Upper lobe of right lung (tissue), 1 donor: ENCODE measurements at regions not wholly inside any gene's neighbourhood (a gene's known extent, or its start where the extent isn't known, plus 50 kb on each side); places are given as distances from the start of the nearest gene placed in this dataset.

Experiments
- ATAC-seq: fragments of 200-7000 bp; cut with Tn5 transposase; one replicate; pipeline ENCODE4 v1.9.1; 2020; ENCODE audit warnings: mild to moderate bottlenecking, moderate library complexity
- DNase-seq: peaks from one replicate; pipeline ENCODE4 v3.0.0-alpha.2; 2020
- H3K27ac ChIP-seq: fragments of 200-600 bp; one replicate; pipeline ENCODE4 v1.8.0; 2022
- H3K27me3 ChIP-seq: fragments of 200-600 bp; one replicate; pipeline ENCODE4 v1.8.0; 2022; ENCODE audit warnings: mild to moderate bottlenecking
- H3K36me3 ChIP-seq: fragments of 200-600 bp; one replicate; pipeline ENCODE4 v1.8.0; 2022
- H3K4me1 ChIP-seq: fragments of 200-600 bp; one replicate; pipeline ENCODE4 v1.8.0; 2022
- H3K4me3 ChIP-seq: fragments of 200-600 bp; one replicate; pipeline ENCODE4 v1.8.0; 2022; ENCODE audit warnings: mild to moderate bottlenecking
- H3K9me3 ChIP-seq: fragments of 200-600 bp; one replicate; pipeline ENCODE4 v1.8.0; 2022
- intact Hi-C: fragments of 100-400 bp; cut with DNase I; formaldehyde crosslinking; loops from one replicate; pipeline ENCODE4 v1.11.0; 2022
- TF ChIP-seq, protein P1 (sequence below): fragments of 200-600 bp; IDR thresholded peaks from one replicate; pipeline ENCODE4 v1.8.0; 2022; ENCODE audit warnings: antibody characterized with exemption
- donor health status: DM: no; HTN: yes; CAD: no; lungs with severe emphysema.

DNA sequence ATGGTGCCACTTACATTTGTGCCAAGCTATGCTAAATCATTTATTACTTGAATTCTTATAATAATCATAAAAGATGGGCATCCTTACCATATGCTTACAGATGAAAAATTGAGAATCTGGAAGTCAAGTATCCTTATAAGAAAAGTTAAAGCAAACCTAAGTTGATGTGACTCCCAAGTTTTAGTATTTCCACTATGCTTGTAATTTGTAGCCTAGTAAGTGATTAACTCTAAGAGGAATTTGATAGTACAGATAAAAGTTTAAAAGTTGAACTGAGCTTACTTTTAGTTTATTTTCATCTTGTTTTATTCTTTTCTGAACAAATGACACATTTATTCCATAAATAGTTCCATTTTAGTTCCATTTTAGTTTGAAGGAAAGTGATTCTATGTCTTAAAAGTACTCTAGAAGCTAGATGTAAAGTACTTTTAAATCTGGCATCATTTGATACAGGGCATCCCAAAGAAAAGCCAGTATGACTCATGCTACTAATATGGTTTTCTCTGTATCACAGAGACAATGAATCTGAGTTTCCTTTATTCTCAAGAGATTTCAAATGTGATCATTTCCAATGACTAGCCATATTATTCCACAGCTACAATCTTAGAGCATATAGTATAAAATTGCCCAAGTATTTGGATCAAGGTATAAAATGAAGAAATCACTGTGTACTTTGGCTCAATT is 596.0 kb downstream of the SLC16A7 start:
- H3K4me3 ChIP-seq = no peak overlapping the region
- DNase-seq (no peak), ATAC-seq (no peak)
- H3K4me1 ChIP-seq = no peaks in the 10 kb centered on the region
- H3K9me3 ChIP-seq = no peaks in the 10 kb centered on the region
- no peak overlapping the region for H3K27ac ChIP-seq
- H3K27me3 ChIP-seq = no peaks in the 10 kb centered on the region
- TF ChIP-seq, protein P1, sequence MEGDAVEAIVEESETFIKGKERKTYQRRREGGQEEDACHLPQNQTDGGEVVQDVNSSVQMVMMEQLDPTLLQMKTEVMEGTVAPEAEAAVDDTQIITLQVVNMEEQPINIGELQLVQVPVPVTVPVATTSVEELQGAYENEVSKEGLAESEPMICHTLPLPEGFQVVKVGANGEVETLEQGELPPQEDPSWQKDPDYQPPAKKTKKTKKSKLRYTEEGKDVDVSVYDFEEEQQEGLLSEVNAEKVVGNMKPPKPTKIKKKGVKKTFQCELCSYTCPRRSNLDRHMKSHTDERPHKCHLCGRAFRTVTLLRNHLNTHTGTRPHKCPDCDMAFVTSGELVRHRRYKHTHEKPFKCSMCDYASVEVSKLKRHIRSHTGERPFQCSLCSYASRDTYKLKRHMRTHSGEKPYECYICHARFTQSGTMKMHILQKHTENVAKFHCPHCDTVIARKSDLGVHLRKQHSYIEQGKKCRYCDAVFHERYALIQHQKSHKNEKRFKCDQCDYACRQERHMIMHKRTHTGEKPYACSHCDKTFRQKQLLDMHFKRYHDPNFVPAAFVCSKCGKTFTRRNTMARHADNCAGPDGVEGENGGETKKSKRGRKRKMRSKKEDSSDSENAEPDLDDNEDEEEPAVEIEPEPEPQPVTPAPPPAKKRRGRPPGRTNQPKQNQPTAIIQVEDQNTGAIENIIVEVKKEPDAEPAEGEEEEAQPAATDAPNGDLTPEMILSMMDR = no peak
- intact Hi-C loops = no loop called here
- no peaks in the 10 kb centered on the region for H3K36me3 ChIP-seq

DNA sequence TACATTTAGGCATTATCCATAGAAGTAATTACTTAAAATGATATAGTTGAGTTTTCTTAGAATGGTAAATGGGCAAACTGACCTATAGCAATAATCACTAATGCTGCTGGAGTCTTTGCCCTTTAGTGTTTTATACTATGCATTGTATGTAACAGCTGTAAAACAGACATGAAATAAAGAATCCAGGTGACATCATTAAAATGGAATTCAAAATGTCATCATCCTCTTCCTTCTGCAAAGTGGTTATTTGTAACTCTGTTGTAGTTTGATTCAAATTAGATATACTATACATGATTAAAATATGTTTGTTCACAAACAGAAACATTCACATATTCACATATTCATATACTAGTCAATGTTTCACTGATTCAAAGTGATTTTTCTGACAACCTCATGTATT is 598.8 kb downstream of the SLC16A7 start:
- intact Hi-C loops = no loop called here
- H3K4me3 ChIP-seq = no peak overlapping the region
- no peak overlapping the region for H3K27ac ChIP-seq
- no peak for ATAC-seq
- H3K4me1 ChIP-seq = no peaks in the 10 kb centered on the region
- no peaks in the 10 kb centered on the region for H3K36me3 ChIP-seq
- H3K9me3 ChIP-seq = no peaks in the 10 kb centered on the region
- DNase-seq = no peak
- TF ChIP-seq, protein P1 = no peak
- H3K27me3 ChIP-seq = no peaks in the 10 kb centered on the region

DNA sequence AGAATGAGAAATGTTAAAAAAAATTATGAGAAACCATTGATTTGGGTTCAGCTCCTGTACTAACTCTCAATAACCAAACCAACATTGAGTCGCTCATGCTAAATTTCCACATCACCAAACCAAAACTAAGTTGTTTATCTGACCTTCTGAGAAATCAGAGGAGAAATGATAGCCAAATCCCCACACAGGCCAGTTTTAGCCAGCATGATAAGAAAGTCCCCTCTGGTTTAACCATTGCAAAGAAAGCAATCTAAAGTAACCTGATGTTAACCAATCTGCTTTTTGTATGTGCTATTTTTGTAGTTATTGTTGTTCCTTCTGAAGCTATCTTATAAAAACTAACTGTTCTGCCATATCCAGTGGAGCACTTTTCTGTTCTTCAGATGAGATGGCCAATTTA is 599.7 kb downstream of the SLC16A7 start:
- H3K27me3 ChIP-seq = no peaks in the 10 kb centered on the region
- no peaks in the 10 kb centered on the region for H3K36me3 ChIP-seq
- H3K27ac ChIP-seq = no peak overlapping the region
- H3K4me3 ChIP-seq = no peak overlapping the region
- intact Hi-C loops = no loop called here
- no peaks in the 10 kb centered on the region for H3K4me1 ChIP-seq
- no peak for ATAC-seq
- H3K9me3 ChIP-seq = no peaks in the 10 kb centered on the region
- TF ChIP-seq, protein P1 = no peak
- no peak for DNase-seq

DNA sequence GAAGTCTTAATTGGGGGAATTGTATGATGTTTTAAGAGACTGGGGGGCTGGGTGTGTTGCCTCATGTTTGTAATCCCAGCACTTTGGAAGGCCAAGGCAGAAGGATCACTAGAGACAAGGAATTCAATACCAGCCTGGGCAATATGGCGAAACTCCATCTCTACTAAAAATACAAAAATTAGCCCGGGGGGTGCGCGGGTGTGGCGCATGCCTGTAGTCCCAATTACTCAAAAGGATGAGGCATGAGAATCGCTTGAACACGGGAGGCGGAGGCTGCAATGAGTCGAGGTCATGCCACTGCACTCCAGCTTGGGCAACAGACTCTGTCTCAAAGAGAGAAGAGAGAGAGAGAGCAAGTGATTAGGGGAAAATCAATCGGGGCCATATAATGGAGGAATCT is 600.5 kb downstream of the SLC16A7 start:
- intact Hi-C loops = no loop called here
- Histone ChIP-seq H3K27ac (no peak overlapping the region), H3K4me1 (no peaks in the 10 kb centered on the region), H3K4me3 (no peak overlapping the region), H3K9me3 (no peaks in the 10 kb centered on the region), H3K27me3 (no peaks in the 10 kb centered on the region), H3K36me3 (no peaks in the 10 kb centered on the region)
- no peak for ATAC-seq
- DNase-seq = no peak
- TF ChIP-seq, protein P1 = no peak

DNA sequence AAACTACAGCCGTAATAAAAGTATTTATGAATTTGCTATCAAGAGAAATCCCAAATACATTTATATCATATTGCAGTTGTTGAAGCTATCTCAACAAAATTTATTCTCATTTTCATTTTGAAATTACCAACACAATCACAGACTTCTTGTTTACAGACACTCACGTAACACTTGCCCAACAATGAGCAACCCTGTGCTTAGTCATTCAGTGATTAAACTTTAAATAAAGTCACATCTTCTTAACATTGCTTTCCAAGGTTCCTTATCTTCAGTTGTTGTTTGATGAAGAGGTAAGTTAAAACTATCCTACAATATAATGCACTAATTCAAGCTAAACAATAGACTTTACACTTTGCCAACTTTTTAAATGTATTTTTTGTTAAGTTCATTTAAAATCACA is 601.8 kb downstream of the SLC16A7 start:
- Histone ChIP-seq H3K4me3 (no peak overlapping the region), H3K9me3 (no peaks in the 10 kb centered on the region), H3K36me3 (no peaks in the 10 kb centered on the region), H3K27me3 (no peaks in the 10 kb centered on the region), H3K4me1 (no peaks in the 10 kb centered on the region), H3K27ac (no peak overlapping the region)
- intact Hi-C loops = no loop called here
- TF ChIP-seq, protein P1 = no peak
- ATAC-seq (no peak), DNase-seq (no peak)

DNA sequence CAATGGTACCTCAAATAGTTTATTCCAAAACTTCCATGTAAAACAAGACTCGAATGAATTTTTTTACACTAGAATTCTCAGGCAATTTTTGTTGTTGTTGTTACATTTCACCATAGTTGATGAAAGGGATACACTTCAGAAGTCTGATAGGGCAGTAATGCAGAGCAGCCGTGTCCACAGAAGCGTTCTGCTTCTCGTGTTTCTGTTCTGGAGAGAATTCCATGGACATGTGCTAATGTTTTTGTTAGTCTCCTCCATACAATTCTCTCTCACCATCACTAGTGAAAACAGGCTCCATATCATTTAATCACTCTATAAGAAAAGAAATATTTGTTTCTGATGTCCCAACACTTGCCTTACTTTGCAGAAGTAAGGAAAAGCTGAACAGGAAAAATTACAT is 606.1 kb downstream of the SLC16A7 start:
- no peak for ATAC-seq
- no peaks in the 10 kb centered on the region for H3K27me3 ChIP-seq
- H3K9me3 ChIP-seq = no peaks in the 10 kb centered on the region
- TF ChIP-seq, protein P1 = no peak
- no peaks in the 10 kb centered on the region for H3K4me1 ChIP-seq
- no peak for DNase-seq
- H3K36me3 ChIP-seq = no peaks in the 10 kb centered on the region
- H3K27ac ChIP-seq = no peak overlapping the region
- intact Hi-C loops = no loop called here
- no peak overlapping the region for H3K4me3 ChIP-seq
